ENCODE measurements at regions not wholly inside any gene's neighbourhood (a gene's known extent, or its start where the extent isn't known, plus 50 kb on each side); places are given as distances from the start of the nearest gene placed in this dataset.

- no peaks in the 10 kb centered on the region for H3K9me3 ChIP-seq
- no peak overlapping the region for H3K4me3 ChIP-seq
- H3K4me1 ChIP-seq, result no peaks in the 10 kb centered on the region
- intact Hi-C loops (cut with DNase I), result no loop called here
- TF ChIP-seq POLR2A (IDR thresholded peaks at IDR 0.05), result no peak
- no peak for TF ChIP-seq CTCF (IDR thresholded peaks at IDR 0.05)
- H3K36me3 ChIP-seq (replicated peaks in 1 of 2; ENCODE audit: insufficient read depth in 1 of 2, low read depth in 2 of 2), result no peaks in the 10 kb centered on the region
- DNase-seq (no peak), ATAC-seq (no peak)
- H3K27ac ChIP-seq, result no peak overlapping the region
- 57 to 66% methylated on average over 3 of the region's 3 CpGs for WGBS, 2 donors
- no peaks in the 10 kb centered on the region for H3K27me3 ChIP-seq
Measured at GRCh38 chr12:90008277-90008676, 299.6 kb upstream of the ATP2B1 start.

- H3K4me3 ChIP-seq, result no peak overlapping the region
- ATAC-seq (no peak), DNase-seq (no peak)
- no peaks in the 10 kb centered on the region for H3K36me3 ChIP-seq (replicated peaks in 1 of 2; ENCODE audit: insufficient read depth in 1 of 2, low read depth in 2 of 2)
- intact Hi-C loops (cut with DNase I), result no loop called here
- TF ChIP-seq POLR2A (IDR thresholded peaks at IDR 0.05) (no peak), CTCF (IDR thresholded peaks at IDR 0.05) (no peak)
- H3K27ac ChIP-seq, result no peak overlapping the region
- WGBS, 2 donors, result 57 to 59% methylated on average over 5 of the region's 5 CpGs
- no peaks in the 10 kb centered on the region for H3K9me3 ChIP-seq
- no peaks in the 10 kb centered on the region for H3K27me3 ChIP-seq
- no peaks in the 10 kb centered on the region for H3K4me1 ChIP-seq
Measured at GRCh38 chr12:90004319-90005074, 295.9 kb upstream of the ATP2B1 start.

GRCh38 chr12:90003688-90004087 lies 295.1 kb upstream of the ATP2B1 start:
- H3K9me3 ChIP-seq, result no peaks in the 10 kb centered on the region
- DNase-seq (no peak), ATAC-seq (no peak)
- H3K36me3 ChIP-seq (replicated peaks in 1 of 2; ENCODE audit: insufficient read depth in 1 of 2, low read depth in 2 of 2), result no peaks in the 10 kb centered on the region
- no peak overlapping the region for H3K27ac ChIP-seq
- H3K4me3 ChIP-seq, result no peak overlapping the region
- 77 to 78% methylated on average over 1 of the region's 1 CpG for WGBS, 2 donors
- intact Hi-C loops (cut with DNase I), result no loop called here
- no peaks in the 10 kb centered on the region for H3K27me3 ChIP-seq
- no peaks in the 10 kb centered on the region for H3K4me1 ChIP-seq
- TF ChIP-seq CTCF (IDR thresholded peaks at IDR 0.05) (no peak), POLR2A (IDR thresholded peaks at IDR 0.05) (no peak)

GRCh38 chr12:90000721-90001120 lies 292.1 kb upstream of the ATP2B1 start:
- Histone ChIP-seq H3K27ac (no peak overlapping the region), H3K36me3 (replicated peaks in 1 of 2; ENCODE audit: insufficient read depth in 1 of 2, low read depth in 2 of 2) (no peaks in the 10 kb centered on the region), H3K9me3 (no peaks in the 10 kb centered on the region), H3K4me3 (no peak overlapping the region), H3K4me1 (no peaks in the 10 kb centered on the region), H3K27me3 (no peaks in the 10 kb centered on the region)
- intact Hi-C loops (cut with DNase I), result no loop called here
- TF ChIP-seq POLR2A (IDR thresholded peaks at IDR 0.05) (no peak), CTCF (IDR thresholded peaks at IDR 0.05) (no peak)
- no peak for ATAC-seq
- 74 to 76% methylated on average over 3 of the region's 3 CpGs for WGBS, 2 donors
- DNase-seq, result no peak
